SK-N-SH (cell line): ENCODE measurements at regions not wholly inside any gene's neighbourhood (a gene's known extent, or its start where the extent isn't known, plus 50 kb on each side); places are given as distances from the start of the nearest gene placed in this dataset.

Experiments
- CTCF ChIA-PET: fragments of 300-600, 350-600 bp; formaldehyde crosslinking; extraction: SDS; loops from one replicate; lab custom pipeline; 2021; lab: Yijun Ruan, JAX
- POLR2A ChIA-PET: fragments of 350-600 bp; sonication (Branson Sonifier 250); formaldehyde crosslinking; extraction: SDS; loops from one replicate; lab custom pipeline; 2020; ENCODE audit warnings: antibody characterized with exemption, inconsistent platforms; lab: Yijun Ruan, JAX
- DNase-seq: peaks from one replicate; pipeline ENCODE4 v3.0.0; 2012
- H2AFZ ChIP-seq: fragments of 200-600 bp; sonication (generic); 2 replicates; pipeline ENCODE4 v1.8.1; 2016; ENCODE audit warnings: antibody characterized with exemption, mild to moderate bottlenecking, low read depth
- H3F3A ChIP-seq: fragments of 200-600 bp; sonication (generic); replicated peaks from 2 replicates; pipeline ENCODE3; 2016; ENCODE audit warnings: antibody characterized with exemption, mild to moderate bottlenecking; ENCODE audit not compliant: insufficient read depth
- H3K27ac ChIP-seq, 2 experiments: fragments of 200-500 bp in 1 of 2; fragments of 200-600 bp in 1 of 2; sonication (Bioruptor generic) in 1 of 2; sonication (generic), shearing (Covaris generic) in 1 of 2; 2 replicates each; pipeline versions ENCODE4 v1.5.1 to v1.6.1; 2014 to 2016; ENCODE audit warnings: low read depth in 2 of 2, inconsistent platforms in 1 of 2, low read length in 1 of 2, mild to moderate bottlenecking in 1 of 2, mixed read lengths in 1 of 2
- H3K27me3 ChIP-seq: fragments of 200-600 bp; sonication (generic), shearing (Covaris generic); 2 replicates; pipeline ENCODE4 v1.6.1; 2016; ENCODE audit warnings: mixed run types; ENCODE audit not compliant: insufficient read depth
- H3K36me3 ChIP-seq, 2 experiments: fragments of 200-500 bp in 1 of 2; fragments of 200-600 bp in 1 of 2; sonication (Bioruptor generic) in 1 of 2; sonication (generic) in 1 of 2; replicated peaks in 1 of 2; 2 replicates each; pipeline versions ENCODE3 to v1.5.1; 2014 to 2016; ENCODE audit warnings: low read length in 1 of 2, mild to moderate bottlenecking in 1 of 2; ENCODE audit not compliant: insufficient read depth in 2 of 2, control insufficient read depth in 1 of 2
- H3K4me1 ChIP-seq, 2 experiments: fragments of 200-500 bp in 1 of 2; fragments of 200-600 bp in 1 of 2; sonication (Bioruptor generic) in 1 of 2; sonication (generic), shearing (Covaris generic) in 1 of 2; 2 replicates each; pipeline versions ENCODE4 v1.5.1 to v1.6.1; 2014 to 2016; ENCODE audit warnings: low read depth in 1 of 2, low read length in 1 of 2, mixed run types in 1 of 2; ENCODE audit not compliant: insufficient read depth in 2 of 2, control insufficient read depth in 1 of 2
- H3K4me2 ChIP-seq: fragments of 200-600 bp; sonication (generic), shearing (Covaris generic); 2 replicates; pipeline ENCODE4 v1.6.1; 2017; ENCODE audit warnings: mixed run types
- H3K4me3 ChIP-seq, 2 experiments: fragments of 200-500 bp in 1 of 2; fragments of 200-600 bp in 1 of 2; sonication (Bioruptor generic) in 1 of 2; sonication (generic), shearing (Covaris generic) in 1 of 2; 2 replicates each; pipeline versions ENCODE4 v1.5.1 to v1.8.1; 2014 to 2016; ENCODE audit warnings: low read depth in 2 of 2, inconsistent platforms in 1 of 2, low read length in 1 of 2, mild to moderate bottlenecking in 1 of 2, mixed read lengths in 1 of 2, moderate library complexity in 1 of 2
- H3K79me2 ChIP-seq: fragments of 200-600 bp; sonication (generic); 2 replicates; pipeline ENCODE4 v1.8.1; 2017; ENCODE audit warnings: mild to moderate bottlenecking; ENCODE audit not compliant: insufficient read depth
- H3K9ac ChIP-seq: fragments of 200-600 bp; sonication (generic); 2 replicates; pipeline ENCODE4 v1.6.1; 2017; ENCODE audit warnings: mixed run types
- H3K9me2 ChIP-seq: fragments of 200-600 bp; sonication (generic); 2 replicates; pipeline ENCODE4 v1.6.1; 2017; ENCODE audit warnings: mixed run types
- H3K9me3 ChIP-seq: fragments of 200-600 bp; sonication (generic); 2 replicates; pipeline ENCODE4 v1.6.1; 2017; ENCODE audit warnings: mixed run types, mild to moderate bottlenecking, moderate library complexity
- H4K20me1 ChIP-seq: fragments of 200-600 bp; sonication (generic); 2 replicates; pipeline ENCODE4 v1.6.1; 2017; ENCODE audit warnings: mild to moderate bottlenecking, mixed run types; ENCODE audit not compliant: insufficient read depth
- CHD2 ChIP-seq: fragments of 150-350 bp; IDR thresholded peaks from 2 replicates; pipeline ENCODE4 v1.6.1; 2018; ENCODE audit warnings: low read length; ENCODE audit not compliant: partially characterized antibody
- GABPA ChIP-seq: IDR thresholded peaks from 2 replicates; pipeline ENCODE4 v1.4.0; 2012; ENCODE audit warnings: low read depth, mild to moderate bottlenecking
- JUND ChIP-seq: IDR thresholded peaks from 2 replicates; pipeline ENCODE4 v1.4.0; 2012
- MXI1 ChIP-seq: IDR thresholded peaks from 2 replicates; pipeline ENCODE4 v1.6.1; 2012; ENCODE audit warnings: mild to moderate bottlenecking, low read depth, low read length, improper control_type of control experiment
- NFIC ChIP-seq: IDR thresholded peaks from 2 replicates; pipeline ENCODE4 v1.4.0; 2012; ENCODE audit warnings: borderline replicate concordance
- NRF1 ChIP-seq: IDR thresholded peaks from 2 replicates; pipeline ENCODE4 v1.6.1; 2012; ENCODE audit warnings: low read depth, mild to moderate bottlenecking, low read length
- POLR2AphosphoS5 ChIP-seq: IDR thresholded peaks from 2 replicates; pipeline ENCODE4 v1.6.1; 2012; ENCODE audit warnings: low read depth, low read length
- RXRA ChIP-seq: IDR thresholded peaks from 2 replicates; pipeline ENCODE4 v1.4.0; 2012; ENCODE audit warnings: low read depth, mild to moderate bottlenecking, borderline replicate concordance
- WGBS: methylation state at CpG from one replicate; pipeline ENCODE4 v1.1.6; 2017; ENCODE audit warnings: low lambda C conversion rate; 5-methylcytosine and 5-hydroxymethylcytosine counted together
- TF ChIP-seq, protein P1 (sequence below): fragments of 150-350 bp; IDR thresholded peaks from 2 replicates; pipeline ENCODE4 v1.6.1; 2016; ENCODE audit warnings: mild to moderate bottlenecking, low read depth, low read length
- TF ChIP-seq, protein P2 (sequence below): fragments of 150-350 bp; IDR thresholded peaks from 2 replicates; pipeline ENCODE4 v1.6.1; 2017; ENCODE audit warnings: antibody characterized with exemption, low read length, low read depth, borderline replicate concordance
- TF ChIP-seq, protein P3 (sequence below): IDR thresholded peaks from 2 replicates; pipeline ENCODE4 v1.6.1; 2012; ENCODE audit warnings: mild to moderate bottlenecking, low read depth, low read length, moderate library complexity

DNA sequence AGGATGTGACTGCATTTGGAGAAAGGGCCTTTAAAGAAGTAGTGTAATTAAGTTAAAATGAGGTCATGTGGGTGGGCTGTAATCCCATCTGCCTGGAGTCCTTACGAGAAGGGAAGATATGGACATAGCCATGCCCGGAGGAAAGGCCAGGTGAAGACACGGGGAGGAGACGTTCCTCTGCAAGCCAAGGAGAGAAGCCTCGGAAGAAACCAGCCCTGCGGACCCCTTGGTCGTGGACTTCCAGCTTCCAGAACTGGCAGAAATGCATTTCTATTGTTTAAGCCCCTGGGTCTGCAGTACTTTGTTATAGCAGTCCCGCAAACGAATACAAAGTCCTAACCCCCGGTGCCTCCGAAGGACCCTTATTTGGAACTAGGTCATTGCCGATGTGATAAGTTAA is 87.6 kb upstream of the TAF1B start:
- Histone ChIP-seq H2AFZ (no peak overlapping the region), H3K4me2 (no peak overlapping the region), H3K4me3 (no peak overlapping the region), H3K9me2 (no peaks in the 10 kb centered on the region), H4K20me1 (no peaks in the 10 kb centered on the region), H3K9ac (no peak overlapping the region), H3K36me3 (no peaks in the 10 kb centered on the region), H3K27ac (no peak overlapping the region), H3K9me3 (no peaks in the 10 kb centered on the region), H3F3A (no peaks in the 10 kb centered on the region), H3K27me3 (0 out of 2 replicates have a peak, but pooled peaks cover 10% of the 10 kb centered on the region), H3K4me1 (peaks cover 15 to 17% of the 10 kb centered on the region in 2 experiments; a peak in 3 of 4 replicates), H3K79me2 (no peaks in the 10 kb centered on the region)
- no peak for DNase-seq
- TF ChIP-seq POLR2AphosphoS5 (no peak), GABPA (no peak), NRF1 (no peak), NFIC (no peak)
- TF ChIP-seq, protein P1, sequence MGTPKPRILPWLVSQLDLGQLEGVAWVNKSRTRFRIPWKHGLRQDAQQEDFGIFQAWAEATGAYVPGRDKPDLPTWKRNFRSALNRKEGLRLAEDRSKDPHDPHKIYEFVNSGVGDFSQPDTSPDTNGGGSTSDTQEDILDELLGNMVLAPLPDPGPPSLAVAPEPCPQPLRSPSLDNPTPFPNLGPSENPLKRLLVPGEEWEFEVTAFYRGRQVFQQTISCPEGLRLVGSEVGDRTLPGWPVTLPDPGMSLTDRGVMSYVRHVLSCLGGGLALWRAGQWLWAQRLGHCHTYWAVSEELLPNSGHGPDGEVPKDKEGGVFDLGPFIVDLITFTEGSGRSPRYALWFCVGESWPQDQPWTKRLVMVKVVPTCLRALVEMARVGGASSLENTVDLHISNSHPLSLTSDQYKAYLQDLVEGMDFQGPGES: no peak
- ChIA-PET POLR2A (interaction anchor here (1.3 kb wide), 1 partner anchor 124 kb away, joined by 3 read pairs; the partner anchor contains the start of gene YWHAQ), CTCF (interaction anchor here (1.5 to 9.4 kb wide), 2 partner anchors 15 to 43 kb away, joined by 4 to 101 read pairs; no protein-coding TSS in a partner anchor)
- 98% methylated on average over 12 of the region's 12 CpGs for WGBS

DNA sequence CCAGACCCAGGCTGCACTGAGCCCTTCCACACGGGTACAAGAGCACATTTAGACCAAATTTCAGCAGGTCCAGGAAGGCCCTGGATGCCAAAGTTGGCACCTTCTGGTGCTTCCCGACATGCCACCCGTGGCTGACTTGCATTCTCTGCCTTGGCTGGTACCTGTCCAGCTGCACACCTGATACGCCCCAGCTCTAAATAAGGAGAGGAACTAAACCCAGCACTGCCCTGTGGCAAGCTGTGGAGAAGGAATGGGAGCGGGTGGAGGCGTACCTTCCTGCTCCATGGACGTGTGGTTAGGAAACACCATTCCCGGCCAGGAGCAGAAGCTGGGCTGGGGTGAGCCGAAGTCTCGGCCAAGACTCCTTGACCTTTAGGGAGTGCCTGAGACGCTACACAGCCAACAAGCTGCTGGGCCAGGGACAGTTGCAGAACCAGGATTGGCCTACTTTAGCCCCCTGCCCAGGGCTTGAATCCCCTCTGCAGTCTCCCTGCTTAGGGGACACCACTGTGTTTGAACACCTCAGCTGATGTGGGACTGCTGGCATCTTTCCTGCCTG is 86.5 kb upstream of the TAF1B start:
- no peaks in the 10 kb centered on the region for H3K36me3 ChIP-seq
- H4K20me1 ChIP-seq: no peaks in the 10 kb centered on the region
- H3K27me3 ChIP-seq: 0 out of 2 replicates have a peak, but pooled peaks cover 10% of the 10 kb centered on the region
- H3K9ac ChIP-seq: no peak overlapping the region
- no peak overlapping the region for H3K4me3 ChIP-seq
- ChIA-PET POLR2A (no interaction called here), CTCF (interaction anchor here (0.9 to 9.4 kb wide), 3 partner anchors 12 to 42 kb away, joined by 3 to 101 read pairs (median 4); no protein-coding TSS in a partner anchor)
- H3K27ac ChIP-seq: no peak overlapping the region
- WGBS: 74% methylated on average over 5 of the region's 11 CpGs
- no peak for DNase-seq
- H3K4me1 ChIP-seq: peaks cover 8 to 17% of the 10 kb centered on the region in 2 experiments; a peak in 3 of 4 replicates
- no peak overlapping the region for H2AFZ ChIP-seq
- H3F3A ChIP-seq: no peaks in the 10 kb centered on the region
- H3K9me3 ChIP-seq: no peaks in the 10 kb centered on the region
- no peak for TF ChIP-seq GABPA
- no peak for TF ChIP-seq MXI1
- no peak overlapping the region for H3K4me2 ChIP-seq
- H3K9me2 ChIP-seq: no peaks in the 10 kb centered on the region
- H3K79me2 ChIP-seq: no peaks in the 10 kb centered on the region

DNA sequence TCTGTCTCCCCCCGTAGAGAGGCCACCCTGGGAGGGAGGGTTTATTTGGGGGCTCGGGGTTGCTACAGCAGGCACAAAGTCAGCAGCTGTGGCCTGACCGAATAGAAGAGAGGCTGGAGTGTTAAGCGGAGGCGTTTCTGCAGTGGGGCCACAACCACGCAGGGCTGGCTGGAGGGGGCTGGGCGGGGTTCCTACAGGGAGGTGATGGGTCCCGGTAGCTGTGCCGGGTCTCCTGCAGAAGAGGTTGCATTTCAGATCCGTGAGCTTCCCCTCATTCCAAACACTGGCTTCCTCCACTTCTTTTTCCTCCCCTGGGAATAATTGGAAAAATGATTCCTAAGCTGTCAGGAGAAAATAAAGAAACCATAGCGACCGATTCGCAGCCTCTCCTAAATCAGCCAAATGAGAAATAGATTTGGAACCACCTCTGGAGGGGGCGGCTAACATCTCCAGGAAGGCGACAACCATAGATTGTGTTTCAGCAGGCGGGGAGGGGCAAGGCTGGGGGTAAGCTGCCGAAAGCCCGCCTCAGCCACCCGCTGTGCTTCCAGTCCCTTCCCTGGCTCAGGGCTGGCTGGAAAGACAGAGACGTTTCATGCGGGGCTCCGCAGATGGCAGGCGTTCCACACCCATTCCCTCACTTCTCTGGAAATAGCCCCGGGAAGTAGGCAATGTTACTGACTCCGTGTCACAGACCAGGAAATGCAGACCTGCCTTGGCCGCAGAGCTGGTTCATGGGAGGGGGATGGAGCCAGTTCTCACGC is 85.6 kb upstream of the TAF1B start:
- H3K27ac ChIP-seq: no peak overlapping the region
- CTCF ChIA-PET: interaction anchor here (0.8 to 9.4 kb wide), 4 partner anchors 13 to 56 kb away, joined by 3 to 101 read pairs (median 4); no protein-coding TSS in a partner anchor
- TF ChIP-seq JUND (no peak), RXRA (no peak), CHD2 (no peak)
- TF ChIP-seq, protein P2, sequence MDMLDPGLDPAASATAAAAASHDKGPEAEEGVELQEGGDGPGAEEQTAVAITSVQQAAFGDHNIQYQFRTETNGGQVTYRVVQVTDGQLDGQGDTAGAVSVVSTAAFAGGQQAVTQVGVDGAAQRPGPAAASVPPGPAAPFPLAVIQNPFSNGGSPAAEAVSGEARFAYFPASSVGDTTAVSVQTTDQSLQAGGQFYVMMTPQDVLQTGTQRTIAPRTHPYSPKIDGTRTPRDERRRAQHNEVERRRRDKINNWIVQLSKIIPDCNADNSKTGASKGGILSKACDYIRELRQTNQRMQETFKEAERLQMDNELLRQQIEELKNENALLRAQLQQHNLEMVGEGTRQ: no peak
- TF ChIP-seq, protein P3, sequence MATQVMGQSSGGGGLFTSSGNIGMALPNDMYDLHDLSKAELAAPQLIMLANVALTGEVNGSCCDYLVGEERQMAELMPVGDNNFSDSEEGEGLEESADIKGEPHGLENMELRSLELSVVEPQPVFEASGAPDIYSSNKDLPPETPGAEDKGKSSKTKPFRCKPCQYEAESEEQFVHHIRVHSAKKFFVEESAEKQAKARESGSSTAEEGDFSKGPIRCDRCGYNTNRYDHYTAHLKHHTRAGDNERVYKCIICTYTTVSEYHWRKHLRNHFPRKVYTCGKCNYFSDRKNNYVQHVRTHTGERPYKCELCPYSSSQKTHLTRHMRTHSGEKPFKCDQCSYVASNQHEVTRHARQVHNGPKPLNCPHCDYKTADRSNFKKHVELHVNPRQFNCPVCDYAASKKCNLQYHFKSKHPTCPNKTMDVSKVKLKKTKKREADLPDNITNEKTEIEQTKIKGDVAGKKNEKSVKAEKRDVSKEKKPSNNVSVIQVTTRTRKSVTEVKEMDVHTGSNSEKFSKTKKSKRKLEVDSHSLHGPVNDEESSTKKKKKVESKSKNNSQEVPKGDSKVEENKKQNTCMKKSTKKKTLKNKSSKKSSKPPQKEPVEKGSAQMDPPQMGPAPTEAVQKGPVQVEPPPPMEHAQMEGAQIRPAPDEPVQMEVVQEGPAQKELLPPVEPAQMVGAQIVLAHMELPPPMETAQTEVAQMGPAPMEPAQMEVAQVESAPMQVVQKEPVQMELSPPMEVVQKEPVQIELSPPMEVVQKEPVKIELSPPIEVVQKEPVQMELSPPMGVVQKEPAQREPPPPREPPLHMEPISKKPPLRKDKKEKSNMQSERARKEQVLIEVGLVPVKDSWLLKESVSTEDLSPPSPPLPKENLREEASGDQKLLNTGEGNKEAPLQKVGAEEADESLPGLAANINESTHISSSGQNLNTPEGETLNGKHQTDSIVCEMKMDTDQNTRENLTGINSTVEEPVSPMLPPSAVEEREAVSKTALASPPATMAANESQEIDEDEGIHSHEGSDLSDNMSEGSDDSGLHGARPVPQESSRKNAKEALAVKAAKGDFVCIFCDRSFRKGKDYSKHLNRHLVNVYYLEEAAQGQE: no peak

More for the DNA sequence above, 85.6 kb upstream of the TAF1B start:
- Histone ChIP-seq H3K4me3 (no peak overlapping the region), H3K9me2 (no peaks in the 10 kb centered on the region), H3K4me2 (no peak overlapping the region), H2AFZ (no peak overlapping the region), H3F3A (no peaks in the 10 kb centered on the region), H3K9me3 (no peaks in the 10 kb centered on the region), H3K79me2 (no peaks in the 10 kb centered on the region), H3K9ac (no peak overlapping the region), H3K4me1 (peaks cover 11 to 13% of the 10 kb centered on the region in 2 experiments; a peak in 3 of 4 replicates), H3K36me3 (no peaks in the 10 kb centered on the region), H4K20me1 (no peaks in the 10 kb centered on the region), H3K27me3 (0 out of 2 replicates have a peak, but pooled peaks cover 10% of the 10 kb centered on the region)
- DNase-seq: no peak
- POLR2A ChIA-PET: interaction anchor here (0.6 kb wide), 1 partner anchor 554 kb away, joined by 3 read pairs; no protein-coding TSS in a partner anchor
- 66% methylated on average over 25 of the region's 27 CpGs for WGBS
